GM12873 (cell line): ENCODE measurements at regions not wholly inside any gene's neighbourhood (a gene's known extent, or its start where the extent isn't known, plus 50 kb on each side); places are given as distances from the start of the nearest gene placed in this dataset.

Experiments used
- CTCF ChIP-seq: IDR thresholded peaks from 2 replicates; pipeline ENCODE4 v1.5.1; 2012; ENCODE audit warnings: low read depth, mild to moderate bottlenecking, moderate library complexity, low read length, control low read depth; ENCODE audit not compliant: insufficient read depth; ENCODE audit errors: missing control alignments

- TF ChIP-seq CTCF, result no peak
Measured at GRCh38 chr4:23005691-23006090, 313.0 kb downstream of the GBA3 start.

GRCh38 chr4:23001478-23001877, 308.7 kb downstream of the GBA3 start:
- TF ChIP-seq CTCF, result no peak

GRCh38 chr4:22999419-22999818, 306.7 kb downstream of the GBA3 start:
- TF ChIP-seq CTCF, result no peak

- no peak for TF ChIP-seq CTCF
Measured at GRCh38 chr4:22997358-22998224, 304.9 kb downstream of the GBA3 start.

- no peak for TF ChIP-seq CTCF
Measured at GRCh38 chr4:22991576-22991975, 298.8 kb downstream of the GBA3 start.

- no peak for TF ChIP-seq CTCF
Measured at GRCh38 chr4:22988526-22988925, 295.8 kb downstream of the GBA3 start.

GRCh38 chr4:22987870-22988269, 295.1 kb downstream of the GBA3 start:
- no peak for TF ChIP-seq CTCF
